ENCODE measurements at regions not wholly inside any gene's neighbourhood (a gene's known extent, or its start where the extent isn't known, plus 50 kb on each side); places are given as distances from the start of the nearest gene placed in this dataset.
"Not testable (repeated sequence)": the region's sequence is repeated elsewhere in the genome, so short reads cannot be mapped to it uniquely, and the experiment has no call there.

- H3K4me3 ChIP-seq: no peak overlapping the region
- intact Hi-C loops (cut with DNase I): loop anchor here (5.0 kb wide), 1 partner anchor 312 kb away; no protein-coding TSS in a partner anchor
- no peaks in the 10 kb centered on the region for H3K9me3 ChIP-seq
- no peaks in the 10 kb centered on the region for H3K27me3 ChIP-seq
- peak; percentile 13 to 48 (median 32) for ATAC-seq
- H3K36me3 ChIP-seq: no peaks in the 10 kb centered on the region
- WGBS (ENCODE audit: insufficient coverage, low coverage, low lambda C conversion rate, missing lambda C conversion rate): 30% methylated on average over 1 of the region's 1 CpG
- H3K27ac ChIP-seq: peak overlapping the region in 1 of 3 donors; percentile 10
- TF ChIP-seq, protein P1, sequence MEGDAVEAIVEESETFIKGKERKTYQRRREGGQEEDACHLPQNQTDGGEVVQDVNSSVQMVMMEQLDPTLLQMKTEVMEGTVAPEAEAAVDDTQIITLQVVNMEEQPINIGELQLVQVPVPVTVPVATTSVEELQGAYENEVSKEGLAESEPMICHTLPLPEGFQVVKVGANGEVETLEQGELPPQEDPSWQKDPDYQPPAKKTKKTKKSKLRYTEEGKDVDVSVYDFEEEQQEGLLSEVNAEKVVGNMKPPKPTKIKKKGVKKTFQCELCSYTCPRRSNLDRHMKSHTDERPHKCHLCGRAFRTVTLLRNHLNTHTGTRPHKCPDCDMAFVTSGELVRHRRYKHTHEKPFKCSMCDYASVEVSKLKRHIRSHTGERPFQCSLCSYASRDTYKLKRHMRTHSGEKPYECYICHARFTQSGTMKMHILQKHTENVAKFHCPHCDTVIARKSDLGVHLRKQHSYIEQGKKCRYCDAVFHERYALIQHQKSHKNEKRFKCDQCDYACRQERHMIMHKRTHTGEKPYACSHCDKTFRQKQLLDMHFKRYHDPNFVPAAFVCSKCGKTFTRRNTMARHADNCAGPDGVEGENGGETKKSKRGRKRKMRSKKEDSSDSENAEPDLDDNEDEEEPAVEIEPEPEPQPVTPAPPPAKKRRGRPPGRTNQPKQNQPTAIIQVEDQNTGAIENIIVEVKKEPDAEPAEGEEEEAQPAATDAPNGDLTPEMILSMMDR (IDR thresholded peaks at IDR 0.05): no peak
- no peak for TF ChIP-seq POLR2A (IDR thresholded peaks at IDR 0.05)
- peak in 1 of 3 donors; percentile 49 for DNase-seq
- peaks cover 0 to 17% (median 2%) of the 10 kb centered on the region in 4 donors for H3K4me1 ChIP-seq
These were observed 91.9 kb upstream of the GPR50 start for GRCh38 chrX:151084454-151084853.

- intact Hi-C loops (cut with DNase I): no loop called here
- H3K4me1 ChIP-seq: peaks cover 0 to 17% (median 2%) of the 10 kb centered on the region in 4 donors
- no peak overlapping the region for H3K4me3 ChIP-seq
- ATAC-seq (peak; percentile 69 to 78 (median 72)), DNase-seq (peak in 2 of 3 donors; percentile 25 to 79)
- H3K27ac ChIP-seq: peak overlapping the region in 1 of 3 donors; percentile 10
- 32% methylated on average over 3 of the region's 3 CpGs for WGBS (ENCODE audit: insufficient coverage, low coverage, low lambda C conversion rate, missing lambda C conversion rate)
- no peaks in the 10 kb centered on the region for H3K27me3 ChIP-seq
- no peaks in the 10 kb centered on the region for H3K36me3 ChIP-seq
- no peak for TF ChIP-seq POLR2A (IDR thresholded peaks at IDR 0.05)
- TF ChIP-seq, protein P1 (IDR thresholded peaks at IDR 0.05): no peak
- no peaks in the 10 kb centered on the region for H3K9me3 ChIP-seq
These were observed 91.2 kb upstream of the GPR50 start for GRCh38 chrX:151085207-151085606.

DNA sequence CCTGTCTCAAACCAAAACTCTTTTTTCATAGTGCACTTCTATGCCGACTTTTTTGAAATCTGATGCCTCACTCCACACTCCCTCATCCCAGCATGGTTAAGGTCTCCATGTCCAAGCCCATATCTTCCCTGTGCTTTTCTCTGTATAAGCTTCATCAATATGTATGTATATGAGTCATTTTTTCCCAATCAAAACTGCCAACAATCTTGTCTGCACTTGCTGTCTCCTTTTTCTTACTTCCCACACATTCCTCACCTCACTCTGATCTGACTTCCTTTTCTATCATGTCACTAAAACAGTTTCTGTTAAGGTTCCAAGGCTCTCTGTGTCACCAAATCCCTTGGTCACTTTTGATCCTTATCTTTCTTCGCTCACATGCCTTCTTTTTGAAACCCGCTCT, 88.2 kb upstream of the GPR50 start:
- TF ChIP-seq, protein P1 (IDR thresholded peaks at IDR 0.05): no peak
- TF ChIP-seq POLR2A (IDR thresholded peaks at IDR 0.05): no peak
- DNase-seq (no peak), ATAC-seq (no peak)
- intact Hi-C loops (cut with DNase I): no loop called here
- WGBS (ENCODE audit: insufficient coverage, low coverage, low lambda C conversion rate, missing lambda C conversion rate): 54% methylated on average over 3 of the region's 3 CpGs
- H3K27ac ChIP-seq: no peak overlapping the region
- H3K27me3 ChIP-seq: no peaks in the 10 kb centered on the region
- no peaks in the 10 kb centered on the region for H3K9me3 ChIP-seq
- peaks cover 0 to 13% (median 0%) of the 10 kb centered on the region in 4 donors for H3K4me1 ChIP-seq
- H3K4me3 ChIP-seq: no peak overlapping the region
- H3K36me3 ChIP-seq: no peaks in the 10 kb centered on the region

DNA sequence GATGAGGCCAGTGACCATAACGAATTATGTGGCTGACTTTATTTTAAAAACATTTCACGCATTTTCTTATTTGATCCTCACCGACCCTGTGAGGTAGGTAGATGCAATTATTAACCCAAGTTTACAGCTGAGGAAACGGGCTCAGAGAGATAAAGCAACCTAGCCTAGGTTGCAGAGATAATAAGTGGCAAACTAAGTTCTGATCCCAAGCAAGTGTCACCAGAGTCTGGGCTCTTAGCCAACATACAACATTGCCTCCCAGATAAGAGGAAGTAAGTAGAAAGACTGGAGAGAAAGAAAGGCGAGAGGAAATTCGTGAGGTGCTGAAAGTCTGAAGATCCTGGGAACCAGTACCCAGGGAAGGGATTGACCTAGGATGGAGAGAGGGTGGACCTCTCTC, 77.4 kb upstream of the GPR50 start:
- Histone ChIP-seq H3K27ac (no peak overlapping the region), H3K9me3 (no peaks in the 10 kb centered on the region), H3K4me1 (no peaks in the 10 kb centered on the region), H3K36me3 (no peaks in the 10 kb centered on the region), H3K4me3 (no peak overlapping the region), H3K27me3 (no peaks in the 10 kb centered on the region)
- WGBS (ENCODE audit: insufficient coverage, low coverage, low lambda C conversion rate, missing lambda C conversion rate): 32% methylated on average over 6 of the region's 6 CpGs
- no peak for DNase-seq
- no peak for ATAC-seq
- intact Hi-C loops (cut with DNase I): no loop called here
- TF ChIP-seq POLR2A (IDR thresholded peaks at IDR 0.05): no peak
- TF ChIP-seq, protein P1 (IDR thresholded peaks at IDR 0.05): no peak

- ATAC-seq (no peak), DNase-seq (no peak)
- intact Hi-C loops (cut with DNase I): no loop called here
- TF ChIP-seq, protein P1 (IDR thresholded peaks at IDR 0.05): no peak
- no peak for TF ChIP-seq POLR2A (IDR thresholded peaks at IDR 0.05)
- no peaks in the 10 kb centered on the region for H3K9me3 ChIP-seq
- no peaks in the 10 kb centered on the region for H3K4me1 ChIP-seq
- H3K36me3 ChIP-seq: no peaks in the 10 kb centered on the region
- WGBS (ENCODE audit: insufficient coverage, low coverage, low lambda C conversion rate, missing lambda C conversion rate): 44% methylated on average over 1 of the region's 1 CpG
- H3K27ac ChIP-seq: no peak overlapping the region
- H3K4me3 ChIP-seq: no peak overlapping the region
- H3K27me3 ChIP-seq: no peaks in the 10 kb centered on the region
These were observed 75.6 kb upstream of the GPR50 start for GRCh38 chrX:151100799-151101198.

- H3K36me3 ChIP-seq; H3K4me1 ChIP-seq; intact Hi-C loops (cut with DNase I); DNase-seq; H3K27ac ChIP-seq; H3K4me3 ChIP-seq; H3K9me3 ChIP-seq; ATAC-seq; H3K27me3 ChIP-seq: not testable (repeated sequence)
- WGBS (ENCODE audit: insufficient coverage, low coverage, low lambda C conversion rate, missing lambda C conversion rate): 66% methylated on average over 3 of the region's 3 CpGs
These were observed 63.2 kb upstream of the GPR50 start for GRCh38 chrX:151113200-151113599.

Measured in right lobe of liver (tissue), 6 donors.